ENCODE measurements at regions not wholly inside any gene's neighbourhood (a gene's known extent, or its start where the extent isn't known, plus 50 kb on each side); places are given as distances from the start of the nearest gene placed in this dataset.
A peak's percentile ranks its signal among the peaks of the same experiment; 100 is the strongest.
"Not testable (repeated sequence)": the region's sequence is repeated elsewhere in the genome, so short reads cannot be mapped to it uniquely, and the experiment has no call there.

GRCh38 chr3:80978216-80978969 is 783.1 kb downstream of the GBE1 start:
- DNase-seq (ENCODE audit: low spot score): no peak

GRCh38 chr3:80970292-80970691 is 791.2 kb downstream of the GBE1 start:
- DNase-seq (ENCODE audit: low spot score): no peak

- DNase-seq (ENCODE audit: low spot score): no peak
These were observed 831.9 kb downstream of the GBE1 start for GRCh38 chr3:80929576-80929975.

- no peak for DNase-seq (ENCODE audit: low spot score)
These were observed 846.6 kb downstream of the GBE1 start for GRCh38 chr3:80914854-80915253.

GRCh38 chr3:80898211-80898610 is 863.2 kb downstream of the GBE1 start:
- DNase-seq (ENCODE audit: low spot score): no peak

GRCh38 chr3:80897005-80897404 is 864.4 kb downstream of the GBE1 start:
- not testable (repeated sequence) for DNase-seq (ENCODE audit: low spot score)

GRCh38 chr3:80890571-80890970 is 870.9 kb downstream of the GBE1 start:
- no peak for DNase-seq (ENCODE audit: low spot score)

GRCh38 chr3:80889535-80889934 is 871.9 kb downstream of the GBE1 start:
- DNase-seq (ENCODE audit: low spot score): peak; percentile 5

- no peak for DNase-seq (ENCODE audit: low spot score)
These were observed 890.9 kb downstream of the GBE1 start for GRCh38 chr3:80870476-80871041.

- DNase-seq (ENCODE audit: low spot score): no peak
These were observed 906.0 kb downstream of the GBE1 start for GRCh38 chr3:80855482-80855881.

- no peak for DNase-seq (ENCODE audit: low spot score)
These were observed 925.0 kb downstream of the GBE1 start for GRCh38 chr3:80836395-80836794.

GRCh38 chr3:80807577-80807976 is 953.9 kb downstream of the GBE1 start:
- no peak for DNase-seq (ENCODE audit: low spot score)

GRCh38 chr3:80806673-80807072 is 954.8 kb downstream of the GBE1 start:
- DNase-seq (ENCODE audit: low spot score): no peak

- no peak for DNase-seq (ENCODE audit: low spot score)
These were observed 972.5 kb downstream of the GBE1 start for GRCh38 chr3:80788914-80789313.

GRCh38 chr3:80785875-80786274 is 975.6 kb downstream of the GBE1 start:
- no peak for DNase-seq (ENCODE audit: low spot score)

GRCh38 chr3:80785475-80785874 is 976.0 kb downstream of the GBE1 start:
- no peak for DNase-seq (ENCODE audit: low spot score)

GRCh38 chr3:80771085-80771484 is 990.4 kb downstream of the GBE1 start:
- DNase-seq (ENCODE audit: low spot score): peak; percentile 61

GRCh38 chr3:80770106-80771074 is 991.1 kb downstream of the GBE1 start:
- peak; percentile 39 for DNase-seq (ENCODE audit: low spot score)

- no peak for DNase-seq (ENCODE audit: low spot score)
These were observed 991.8 kb downstream of the GBE1 start for GRCh38 chr3:80769683-80770082.

GRCh38 chr3:80767604-80768003 is 993.8 kb downstream of the GBE1 start:
- no peak for DNase-seq (ENCODE audit: low spot score)

- DNase-seq (ENCODE audit: low spot score): no peak
These were observed 987.2 kb upstream of the ROBO1 start for GRCh38 chr3:80754969-80755368.

GRCh38 chr3:80753021-80753420 is 985.2 kb upstream of the ROBO1 start:
- no peak for DNase-seq (ENCODE audit: low spot score)

- no peak for DNase-seq (ENCODE audit: low spot score)
These were observed 982.8 kb upstream of the ROBO1 start for GRCh38 chr3:80750637-80751036.
